HL-60 (cell line): ENCODE measurements at regions not wholly inside any gene's neighbourhood (a gene's known extent, or its start where the extent isn't known, plus 50 kb on each side); places are given as distances from the start of the nearest gene placed in this dataset.
"Not testable (repeated sequence)": the region's sequence is repeated elsewhere in the genome, so short reads cannot be mapped to it uniquely, and the experiment has no call there.

Experiments used
- GABPA ChIP-seq: IDR thresholded peaks from 2 replicates; pipeline ENCODE4 v1.6.1; 2012; ENCODE audit warnings: low read depth
- POLR2AphosphoS5 ChIP-seq: IDR thresholded peaks from 2 replicates; pipeline ENCODE4 v1.6.1; 2012; ENCODE audit warnings: low read depth
- SPI1 ChIP-seq: IDR thresholded peaks from 2 replicates; pipeline ENCODE4 v1.6.1; 2012; ENCODE audit warnings: low read depth, mild to moderate bottlenecking, borderline replicate concordance
- TF ChIP-seq, protein P1 (sequence below): IDR thresholded peaks from one replicate; pipeline ENCODE4 v1.5.1; 2011; ENCODE audit warnings: low read length, control low read depth, inconsistent platforms; ENCODE audit not compliant: insufficient read depth

- TF ChIP-seq, protein P1, sequence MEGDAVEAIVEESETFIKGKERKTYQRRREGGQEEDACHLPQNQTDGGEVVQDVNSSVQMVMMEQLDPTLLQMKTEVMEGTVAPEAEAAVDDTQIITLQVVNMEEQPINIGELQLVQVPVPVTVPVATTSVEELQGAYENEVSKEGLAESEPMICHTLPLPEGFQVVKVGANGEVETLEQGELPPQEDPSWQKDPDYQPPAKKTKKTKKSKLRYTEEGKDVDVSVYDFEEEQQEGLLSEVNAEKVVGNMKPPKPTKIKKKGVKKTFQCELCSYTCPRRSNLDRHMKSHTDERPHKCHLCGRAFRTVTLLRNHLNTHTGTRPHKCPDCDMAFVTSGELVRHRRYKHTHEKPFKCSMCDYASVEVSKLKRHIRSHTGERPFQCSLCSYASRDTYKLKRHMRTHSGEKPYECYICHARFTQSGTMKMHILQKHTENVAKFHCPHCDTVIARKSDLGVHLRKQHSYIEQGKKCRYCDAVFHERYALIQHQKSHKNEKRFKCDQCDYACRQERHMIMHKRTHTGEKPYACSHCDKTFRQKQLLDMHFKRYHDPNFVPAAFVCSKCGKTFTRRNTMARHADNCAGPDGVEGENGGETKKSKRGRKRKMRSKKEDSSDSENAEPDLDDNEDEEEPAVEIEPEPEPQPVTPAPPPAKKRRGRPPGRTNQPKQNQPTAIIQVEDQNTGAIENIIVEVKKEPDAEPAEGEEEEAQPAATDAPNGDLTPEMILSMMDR, result not testable (repeated sequence)
- not testable (repeated sequence) for TF ChIP-seq POLR2AphosphoS5, SPI1, GABPA
Measured at GRCh38 chr15:85258062-85258445, 122.3 kb upstream of the AKAP13 start.
